Activated naive CD8-positive, alpha-beta T cell treated with anti-CD3 and anti-CD28 coated beads, Interleukin-2, amount 10 ng/mL, durations not matched to agents 7 days and 5 days (primary cell): ENCODE measurements at regions not wholly inside any gene's neighbourhood (a gene's known extent, or its start where the extent isn't known, plus 50 kb on each side); places are given as distances from the start of the nearest gene placed in this dataset.

Source experiments
- ATAC-seq: fragments of 150-1000 bp; cut with Tn5 transposase; one replicate; pipeline ENCODE4 v1.10.0; 2021; ENCODE audit warnings: low read depth, moderate library complexity
- POLR2A ChIA-PET: fragments of 350-600 bp; sonication (Branson Sonifier 250); formaldehyde crosslinking; loops from one replicate; lab custom pipeline; 2021; ENCODE audit warnings: antibody characterized with exemption; lab: Charles Lee
- DNase-seq: peaks from one replicate; pipeline ENCODE4 v3.0.0; 2021
- H3K27ac Mint-ChIP-seq: one replicate; pipeline ENCODE4 v1.8.0; 2022; ENCODE audit warnings: mild to moderate bottlenecking, mixed read lengths
- H3K27me3 Mint-ChIP-seq: one replicate; pipeline ENCODE4 v1.8.0; 2022; ENCODE audit warnings: mild to moderate bottlenecking, moderate library complexity, mixed read lengths
- H3K36me3 Mint-ChIP-seq: one replicate; pipeline ENCODE4 v1.8.0; 2021; ENCODE audit warnings: mild to moderate bottlenecking, mixed read lengths
- H3K4me1 Mint-ChIP-seq: one replicate; pipeline ENCODE4 v1.8.0; 2021; ENCODE audit warnings: mixed read lengths
- H3K4me3 Mint-ChIP-seq: one replicate; pipeline ENCODE4 v1.8.0; 2022; ENCODE audit warnings: mild to moderate bottlenecking, moderate library complexity, mixed read lengths
- H3K9me3 Mint-ChIP-seq: one replicate; pipeline ENCODE4 v1.8.0; 2021; ENCODE audit warnings: mixed read lengths

DNA sequence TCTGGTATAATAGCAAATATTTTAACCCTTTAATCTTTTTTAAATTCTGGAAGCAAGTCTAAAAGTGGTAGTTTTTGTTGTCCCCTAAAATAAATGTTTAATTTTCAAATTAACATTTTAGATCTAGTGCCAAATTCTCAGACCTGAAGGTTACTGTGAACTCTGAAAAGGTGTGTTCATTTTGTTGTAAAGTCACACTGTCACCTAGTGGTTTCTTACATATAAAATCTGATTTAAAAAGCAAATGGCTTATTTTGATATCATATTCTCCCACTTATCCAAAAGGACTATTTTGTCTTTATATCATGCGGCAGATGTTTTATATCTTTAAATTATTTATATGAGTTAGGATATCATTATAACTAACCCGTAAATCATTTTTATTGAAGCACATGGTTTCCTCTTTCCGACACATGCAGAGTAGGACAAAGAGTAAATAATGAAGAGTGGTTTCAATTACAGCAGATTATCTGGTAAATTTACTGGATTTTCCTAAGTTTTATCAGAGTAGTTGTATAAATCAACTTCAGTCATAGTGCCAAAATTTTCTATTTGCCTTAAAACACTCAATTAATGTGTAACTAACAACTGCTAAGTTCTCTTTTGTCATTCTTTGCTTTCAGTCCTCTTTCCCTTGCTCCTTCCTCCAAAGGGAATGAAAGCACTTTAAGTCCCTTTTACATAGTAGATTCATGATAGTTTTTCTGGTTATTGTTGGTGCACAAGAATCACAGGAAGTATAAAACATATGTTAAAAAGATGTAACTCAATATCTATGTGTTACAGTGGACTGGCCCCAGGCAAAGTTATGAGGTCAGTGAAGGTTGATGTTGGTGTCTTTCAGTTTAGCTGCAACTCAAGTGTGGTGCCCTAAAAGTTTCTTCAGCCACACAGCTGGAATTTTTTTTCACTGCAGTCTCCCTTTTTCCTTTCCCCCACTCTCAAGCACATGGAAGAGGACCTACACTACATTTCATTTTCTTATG lies 189.6 kb downstream of the COX7C start:
- Mint-ChIP-seq H3K4me1 (no peaks in the 10 kb centered on the region), H3K27me3 (peaks cover 2% of the 10 kb centered on the region), H3K27ac (no peak overlapping the region), H3K36me3 (no peaks in the 10 kb centered on the region), H3K4me3 (no peak overlapping the region), H3K9me3 (no peaks in the 10 kb centered on the region)
- POLR2A ChIA-PET, result no interaction called here
- DNase-seq, result no peak
- ATAC-seq, result no peak

DNA sequence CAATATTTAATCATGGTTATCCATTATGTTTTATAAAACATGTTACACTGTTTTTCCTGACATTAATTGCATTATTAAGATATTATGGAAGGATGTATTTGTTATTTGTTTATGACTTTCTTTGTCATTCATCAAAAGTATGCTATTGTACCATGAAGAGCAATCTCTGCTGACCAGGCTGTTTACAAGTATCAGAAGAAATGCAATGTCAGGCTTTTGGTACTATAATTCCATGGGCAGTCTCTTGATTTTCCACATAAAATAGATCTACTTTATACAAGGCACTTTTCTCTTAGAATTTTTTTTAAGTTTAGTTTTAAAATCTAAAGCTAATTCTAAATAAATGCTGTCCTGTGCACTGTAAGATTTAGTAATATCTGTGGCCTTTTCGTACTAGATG lies 196.6 kb downstream of the COX7C start:
- Mint-ChIP-seq H3K27ac (no peak overlapping the region), H3K27me3 (peaks cover 2% of the 10 kb centered on the region), H3K36me3 (no peaks in the 10 kb centered on the region), H3K4me3 (no peak overlapping the region), H3K4me1 (no peaks in the 10 kb centered on the region), H3K9me3 (no peaks in the 10 kb centered on the region)
- ATAC-seq (no peak), DNase-seq (no peak)
- POLR2A ChIA-PET, result no interaction called here

DNA sequence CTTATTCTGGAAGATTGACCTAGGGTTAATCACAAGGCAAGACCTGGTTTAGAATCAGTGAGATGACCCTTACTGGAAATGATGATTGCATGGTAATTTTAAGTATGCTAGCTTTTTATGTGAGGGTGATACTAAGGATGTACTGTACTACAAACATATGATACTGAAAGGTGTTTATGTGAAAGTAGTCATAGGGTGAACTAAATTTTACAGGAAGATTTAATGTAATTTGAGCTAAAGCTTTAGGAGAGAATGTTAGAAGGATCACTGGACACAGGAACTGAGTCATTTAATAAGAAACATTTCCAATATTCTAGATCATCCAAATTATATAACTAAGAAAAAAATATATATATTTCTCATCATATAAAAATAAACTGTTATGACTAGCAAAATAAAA lies 197.2 kb downstream of the COX7C start:
- POLR2A ChIA-PET, result no interaction called here
- H3K4me1 Mint-ChIP-seq, result no peaks in the 10 kb centered on the region
- ATAC-seq (no peak), DNase-seq (no peak)
- no peaks in the 10 kb centered on the region for H3K9me3 Mint-ChIP-seq
- H3K4me3 Mint-ChIP-seq, result no peak overlapping the region
- no peaks in the 10 kb centered on the region for H3K36me3 Mint-ChIP-seq
- peaks cover under 1% of the 10 kb centered on the region for H3K27me3 Mint-ChIP-seq
- no peak overlapping the region for H3K27ac Mint-ChIP-seq

DNA sequence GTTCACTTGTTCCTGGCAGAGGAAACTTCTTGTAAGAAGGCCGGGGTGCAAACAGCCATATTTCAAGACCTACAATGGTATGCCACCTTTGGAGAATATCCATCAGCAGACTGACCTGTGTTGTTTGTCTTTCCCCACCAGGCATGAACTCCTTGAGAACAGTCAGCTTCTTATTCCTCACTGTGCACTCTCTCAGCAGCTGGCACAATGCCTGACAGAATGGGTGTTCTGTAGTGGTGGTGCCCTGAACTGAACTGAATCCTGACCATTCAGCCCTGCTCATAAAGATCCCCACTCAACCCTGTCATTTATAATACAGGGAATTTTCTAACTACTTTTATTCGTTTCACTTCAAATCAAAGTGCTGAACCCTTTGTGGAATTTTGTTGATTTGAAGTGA lies 206.9 kb downstream of the COX7C start:
- Mint-ChIP-seq H3K4me1 (no peaks in the 10 kb centered on the region), H3K27ac (no peak overlapping the region), H3K27me3 (peaks cover 3% of the 10 kb centered on the region), H3K9me3 (peaks cover 1% of the 10 kb centered on the region), H3K4me3 (no peak overlapping the region), H3K36me3 (no peaks in the 10 kb centered on the region)
- ATAC-seq, result no peak
- DNase-seq, result no peak
- POLR2A ChIA-PET, result no interaction called here

DNA sequence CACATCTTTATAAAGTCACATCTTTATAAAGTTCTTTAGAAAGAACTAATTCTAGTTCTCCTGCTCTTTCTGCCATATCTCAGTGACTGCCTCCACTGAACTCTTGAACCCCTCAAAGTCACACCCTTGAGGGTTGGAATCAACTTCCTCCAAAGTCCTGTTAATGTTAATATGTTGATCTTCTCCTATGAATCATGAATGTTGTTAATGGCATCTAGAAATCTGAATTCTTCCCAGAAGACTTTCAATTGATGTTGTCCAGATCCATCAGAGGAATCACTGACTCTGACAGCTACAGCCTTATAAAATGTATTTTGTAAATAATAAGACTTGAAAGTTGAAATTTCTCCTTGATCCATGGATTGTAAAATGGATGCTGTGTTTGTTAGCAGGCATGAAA lies 213.4 kb downstream of the COX7C start:
- Mint-ChIP-seq H3K36me3 (no peaks in the 10 kb centered on the region), H3K9me3 (peaks cover 1% of the 10 kb centered on the region), H3K4me3 (no peak overlapping the region), H3K27ac (no peak overlapping the region), H3K27me3 (peaks cover 3% of the 10 kb centered on the region), H3K4me1 (no peaks in the 10 kb centered on the region)
- POLR2A ChIA-PET, result no interaction called here
- DNase-seq (no peak), ATAC-seq (no peak)

DNA sequence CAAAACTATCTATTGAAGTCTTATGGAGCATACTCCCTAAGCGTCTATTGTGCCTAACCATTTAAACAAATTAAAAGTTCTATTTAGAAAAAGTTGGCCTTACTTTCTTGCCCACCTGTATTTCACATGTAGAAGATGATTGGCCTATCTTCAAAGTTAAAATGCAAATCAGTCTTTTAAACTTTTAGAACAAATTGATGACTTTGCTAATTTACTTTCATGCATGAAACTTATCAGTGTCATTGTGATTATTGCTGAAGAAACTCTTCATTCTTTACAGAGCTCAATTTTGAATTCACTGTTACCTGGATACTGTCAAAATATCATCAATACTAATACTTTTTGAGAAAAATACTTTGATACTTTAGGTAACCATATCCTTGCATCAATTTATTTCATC lies 216.1 kb downstream of the COX7C start:
- H3K4me1 Mint-ChIP-seq, result no peaks in the 10 kb centered on the region
- ATAC-seq, result no peak
- POLR2A ChIA-PET, result no interaction called here

DNA sequence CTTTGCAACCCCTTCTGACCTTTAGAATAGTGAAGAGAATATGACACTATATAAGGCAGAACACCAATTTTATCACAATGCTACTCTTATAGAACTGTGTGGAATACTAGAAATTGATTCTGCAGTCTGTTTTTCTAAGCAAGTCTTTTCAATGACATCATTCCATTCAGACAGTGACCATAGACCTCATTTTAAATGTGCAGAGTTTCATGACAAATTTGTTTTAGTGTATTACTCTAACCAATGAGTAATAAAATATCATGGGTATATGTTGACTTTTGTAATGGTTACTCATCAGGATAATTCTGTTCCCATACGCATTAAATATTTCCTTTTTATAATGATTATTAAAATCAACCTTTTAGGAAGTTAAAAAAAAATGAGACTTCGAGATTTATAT lies 219.9 kb downstream of the COX7C start:
- ATAC-seq (no peak), DNase-seq (no peak)
- POLR2A ChIA-PET, result no interaction called here
- H3K27ac Mint-ChIP-seq, result no peak overlapping the region
- H3K27me3 Mint-ChIP-seq, result no peaks in the 10 kb centered on the region
- H3K36me3 Mint-ChIP-seq, result no peaks in the 10 kb centered on the region
- H3K4me3 Mint-ChIP-seq, result no peak overlapping the region
- H3K9me3 Mint-ChIP-seq, result no peaks in the 10 kb centered on the region
- no peaks in the 10 kb centered on the region for H3K4me1 Mint-ChIP-seq

More for the DNA sequence above, 216.1 kb downstream of the COX7C start:
- no peak overlapping the region for H3K4me3 Mint-ChIP-seq
- no peak for DNase-seq
- no peaks in the 10 kb centered on the region for H3K36me3 Mint-ChIP-seq
- no peak overlapping the region for H3K27ac Mint-ChIP-seq
- peaks cover 1% of the 10 kb centered on the region for H3K9me3 Mint-ChIP-seq
- H3K27me3 Mint-ChIP-seq, result peaks cover 3% of the 10 kb centered on the region

DNA sequence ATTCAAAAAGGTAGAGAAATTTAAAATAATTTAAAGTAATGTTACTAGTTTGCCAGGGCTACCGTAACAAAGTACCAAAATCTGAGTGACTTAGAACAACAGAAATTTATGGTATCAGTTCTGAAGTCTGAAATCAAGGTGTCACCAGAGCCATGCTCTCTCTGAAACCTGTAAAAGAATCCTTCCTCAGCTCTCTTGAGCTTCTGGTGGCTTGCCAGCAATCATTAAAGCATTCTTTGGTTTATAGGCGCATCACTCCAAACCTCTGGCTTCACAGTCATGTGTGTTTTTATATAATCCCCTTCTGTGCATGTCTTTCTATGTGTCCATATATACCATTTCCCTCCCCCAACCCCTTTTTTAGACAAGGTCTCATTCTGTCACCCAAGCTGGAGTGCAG lies 220.3 kb downstream of the COX7C start:
- POLR2A ChIA-PET, result no interaction called here
- no peaks in the 10 kb centered on the region for H3K27me3 Mint-ChIP-seq
- DNase-seq, result no peak
- H3K27ac Mint-ChIP-seq, result no peak overlapping the region
- H3K4me3 Mint-ChIP-seq, result no peak overlapping the region
- ATAC-seq, result no peak
- no peaks in the 10 kb centered on the region for H3K9me3 Mint-ChIP-seq
- no peaks in the 10 kb centered on the region for H3K36me3 Mint-ChIP-seq
- no peaks in the 10 kb centered on the region for H3K4me1 Mint-ChIP-seq

DNA sequence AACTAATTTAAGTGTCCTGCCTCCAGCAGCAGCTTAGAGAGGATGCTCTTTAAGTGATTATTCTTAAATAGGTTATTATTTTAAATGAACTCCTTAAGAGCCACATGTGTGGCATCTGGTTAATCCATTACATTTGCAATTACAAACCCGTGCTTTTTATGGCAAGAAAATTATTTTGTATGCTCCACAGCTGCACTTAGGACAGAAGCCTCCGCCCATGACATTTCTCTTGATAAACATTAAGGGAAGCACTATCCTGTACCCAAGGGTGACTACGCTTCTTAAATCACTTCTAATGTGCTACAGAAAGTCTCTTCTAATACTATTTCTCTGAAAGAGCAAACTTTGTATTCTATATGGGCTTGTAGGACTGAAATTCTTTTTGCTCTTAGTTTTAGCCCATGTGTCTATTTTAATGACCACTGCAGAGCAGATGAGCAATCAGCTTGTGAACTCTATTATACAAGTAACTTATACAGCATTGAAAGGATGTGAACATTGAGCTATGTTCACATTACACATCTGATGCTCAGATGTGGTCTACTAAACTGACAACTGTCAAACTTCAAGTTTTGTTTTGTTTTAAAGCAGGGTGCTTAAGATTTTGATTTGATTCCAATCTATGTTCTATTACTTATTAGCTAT lies 223.4 kb downstream of the COX7C start:
- Mint-ChIP-seq H3K36me3 (no peaks in the 10 kb centered on the region), H3K4me3 (no peak overlapping the region), H3K4me1 (no peaks in the 10 kb centered on the region), H3K27me3 (no peaks in the 10 kb centered on the region), H3K27ac (no peak overlapping the region), H3K9me3 (no peaks in the 10 kb centered on the region)
- POLR2A ChIA-PET, result no interaction called here
- no peak for ATAC-seq
- no peak for DNase-seq

DNA sequence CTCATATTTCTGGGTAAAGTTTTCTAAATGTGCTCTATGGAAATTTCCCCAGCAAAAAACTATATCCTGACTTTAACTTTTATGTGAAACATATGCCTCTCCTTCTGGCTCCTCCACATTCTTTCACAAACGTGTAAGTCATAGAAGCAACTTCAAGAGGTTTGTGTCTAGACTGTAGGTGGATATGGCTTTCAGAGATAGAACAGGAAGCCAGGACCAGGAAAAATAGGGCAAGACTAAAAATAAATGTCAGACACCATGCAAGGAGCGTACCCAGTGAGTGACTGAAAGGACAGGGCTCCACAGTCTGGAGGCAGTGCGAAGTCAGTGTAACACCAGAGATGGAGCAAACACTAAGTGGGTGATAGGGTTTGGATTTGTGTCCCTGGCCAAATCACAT lies 240.7 kb downstream of the COX7C start:
- H3K9me3 Mint-ChIP-seq, result no peaks in the 10 kb centered on the region
- no peaks in the 10 kb centered on the region for H3K27me3 Mint-ChIP-seq
- no peaks in the 10 kb centered on the region for H3K4me1 Mint-ChIP-seq
- POLR2A ChIA-PET, result no interaction called here
- no peak overlapping the region for H3K27ac Mint-ChIP-seq
- no peak overlapping the region for H3K4me3 Mint-ChIP-seq
- no peaks in the 10 kb centered on the region for H3K36me3 Mint-ChIP-seq
- ATAC-seq (no peak), DNase-seq (no peak)

DNA sequence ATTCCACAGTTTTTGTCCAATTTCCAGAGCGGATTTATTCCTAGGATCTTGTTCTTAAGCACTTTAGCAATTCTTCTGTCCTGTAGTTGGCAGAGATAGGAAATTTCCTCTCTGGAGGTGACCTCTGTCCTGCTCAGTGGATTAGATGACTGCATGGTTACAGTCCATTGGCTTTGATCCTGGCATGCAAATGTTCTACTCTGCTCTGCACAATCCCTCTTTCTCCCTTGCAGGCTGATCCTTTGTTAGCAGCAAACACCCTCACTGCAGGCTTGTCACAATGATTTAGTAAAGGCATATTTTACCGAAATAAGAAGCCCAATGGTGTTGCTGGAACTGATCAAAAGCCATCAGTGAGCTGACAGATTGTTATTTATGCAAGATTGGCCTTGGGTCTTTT lies 243.8 kb downstream of the COX7C start:
- DNase-seq (no peak), ATAC-seq (no peak)
- Mint-ChIP-seq H3K36me3 (no peaks in the 10 kb centered on the region), H3K27ac (no peak overlapping the region), H3K27me3 (no peaks in the 10 kb centered on the region), H3K4me1 (no peaks in the 10 kb centered on the region), H3K4me3 (no peak overlapping the region), H3K9me3 (no peaks in the 10 kb centered on the region)
- POLR2A ChIA-PET, result no interaction called here

DNA sequence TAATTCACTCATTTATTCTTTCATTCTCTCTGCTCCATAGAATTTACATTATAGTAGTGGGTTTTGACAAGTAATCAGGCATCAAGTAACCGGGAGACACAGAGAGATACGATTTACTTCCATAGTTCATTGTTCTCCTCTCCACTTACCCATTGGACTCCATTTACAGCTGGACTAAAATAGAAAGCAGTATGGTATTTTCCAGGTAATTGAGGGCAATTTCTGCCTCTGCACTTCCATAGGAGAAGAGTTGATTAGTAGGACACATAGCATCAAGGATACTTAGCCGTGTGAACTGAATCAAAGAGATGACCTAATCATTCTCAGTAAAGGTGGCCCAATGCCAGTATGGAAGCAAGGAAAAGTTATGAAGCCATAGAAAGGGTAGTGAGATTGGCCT lies 244.4 kb downstream of the COX7C start:
- Mint-ChIP-seq H3K27ac (no peak overlapping the region), H3K27me3 (no peaks in the 10 kb centered on the region), H3K9me3 (no peaks in the 10 kb centered on the region), H3K4me1 (no peaks in the 10 kb centered on the region), H3K36me3 (no peaks in the 10 kb centered on the region), H3K4me3 (no peak overlapping the region)
- DNase-seq (no peak), ATAC-seq (no peak)
- POLR2A ChIA-PET, result no interaction called here

DNA sequence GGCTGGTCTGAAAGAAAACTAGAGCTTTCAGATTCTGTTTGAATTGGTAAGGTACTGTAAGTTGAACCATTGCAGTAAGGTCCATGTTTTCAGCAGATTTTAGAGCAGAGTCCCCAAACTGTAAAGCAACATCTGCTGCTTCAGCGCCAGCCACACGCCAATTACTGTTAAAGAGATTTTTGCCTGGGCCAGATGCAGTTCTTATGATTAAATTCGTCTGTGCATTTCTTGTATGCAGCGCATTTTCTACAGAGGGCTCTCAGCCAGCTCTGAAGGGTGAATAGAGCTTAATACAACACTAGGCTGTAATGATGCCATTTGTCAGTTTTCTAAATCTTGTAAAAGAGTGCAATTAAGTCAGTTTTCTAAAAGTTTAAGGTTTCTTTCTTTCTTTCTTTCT lies 246.3 kb downstream of the COX7C start:
- H3K9me3 Mint-ChIP-seq, result no peaks in the 10 kb centered on the region
- H3K27ac Mint-ChIP-seq, result no peak overlapping the region
- H3K4me3 Mint-ChIP-seq, result no peak overlapping the region
- no peaks in the 10 kb centered on the region for H3K36me3 Mint-ChIP-seq
- no peak for ATAC-seq
- DNase-seq, result no peak
- POLR2A ChIA-PET, result no interaction called here
- no peaks in the 10 kb centered on the region for H3K27me3 Mint-ChIP-seq
- no peaks in the 10 kb centered on the region for H3K4me1 Mint-ChIP-seq

DNA sequence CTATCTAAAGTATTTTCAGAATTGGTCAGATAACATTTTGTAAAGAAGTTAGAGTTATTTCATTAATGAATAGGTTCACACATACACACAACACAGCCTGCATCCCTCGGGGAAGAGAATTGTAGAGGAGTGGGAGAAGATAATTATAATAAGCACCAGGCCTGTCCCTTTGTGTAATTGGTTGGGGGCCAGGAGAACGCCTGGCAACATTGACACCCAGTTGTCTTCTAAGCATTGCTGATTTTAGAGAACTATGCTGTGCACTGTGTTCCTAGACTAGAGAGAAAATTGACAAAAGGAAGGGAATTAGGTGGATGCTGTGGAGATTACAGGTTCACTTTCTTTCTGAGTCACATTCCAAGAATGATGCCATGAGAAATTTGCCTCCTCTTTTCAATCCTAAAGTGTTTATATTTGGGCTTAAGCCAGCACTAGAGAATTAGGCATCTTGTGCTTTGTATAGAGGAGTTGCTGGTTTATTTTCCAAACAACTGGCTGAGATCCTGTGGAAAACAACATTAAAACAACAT lies 247.6 kb downstream of the COX7C start:
- H3K36me3 Mint-ChIP-seq, result no peaks in the 10 kb centered on the region
- ATAC-seq (no peak), DNase-seq (no peak)
- POLR2A ChIA-PET, result no interaction called here
- no peak overlapping the region for H3K4me3 Mint-ChIP-seq
- no peaks in the 10 kb centered on the region for H3K9me3 Mint-ChIP-seq
- no peak overlapping the region for H3K27ac Mint-ChIP-seq
- no peaks in the 10 kb centered on the region for H3K27me3 Mint-ChIP-seq
- no peaks in the 10 kb centered on the region for H3K4me1 Mint-ChIP-seq
